HG03060 (cell line): ENCODE measurements at regions not wholly inside any gene's neighbourhood (a gene's known extent, or its start where the extent isn't known, plus 50 kb on each side); places are given as distances from the start of the nearest gene placed in this dataset.

Source experiments
- ATAC-seq: cut with Tn5 transposase; IDR thresholded peaks from one replicate; pipeline ENCODE4 v1.9.1; 2021; ENCODE audit warnings: low read depth, moderate number of reproducible peaks; ENCODE audit not compliant: unreplicated experiment

- no peak for ATAC-seq
These were observed 1259.5 kb downstream of the TBC1D22A start for GRCh38 chr22:48021991-48022401.

- ATAC-seq = no peak
These were observed 1255.9 kb downstream of the TBC1D22A start for GRCh38 chr22:48018346-48018745.

- no peak for ATAC-seq
These were observed 1253.3 kb downstream of the TBC1D22A start for GRCh38 chr22:48015701-48016100.

GRCh38 chr22:48004936-48005335 lies 1242.5 kb downstream of the TBC1D22A start:
- no peak for ATAC-seq

GRCh38 chr22:48004038-48004437 lies 1241.6 kb downstream of the TBC1D22A start:
- no peak for ATAC-seq

- no peak for ATAC-seq
These were observed 1238.7 kb downstream of the TBC1D22A start for GRCh38 chr22:48001101-48001500.

- ATAC-seq = no peak
These were observed 1235.2 kb downstream of the TBC1D22A start for GRCh38 chr22:47997612-47998011.

GRCh38 chr22:47997052-47997590 lies 1234.7 kb downstream of the TBC1D22A start:
- ATAC-seq = no peak

- ATAC-seq = no peak
These were observed 1234.0 kb downstream of the TBC1D22A start for GRCh38 chr22:47996446-47996857.

- no peak for ATAC-seq
These were observed 1233.3 kb downstream of the TBC1D22A start for GRCh38 chr22:47995718-47996117.

- no peak for ATAC-seq
These were observed 1232.8 kb downstream of the TBC1D22A start for GRCh38 chr22:47995264-47995627.

GRCh38 chr22:47994601-47995263 lies 1232.3 kb downstream of the TBC1D22A start:
- ATAC-seq = no peak

GRCh38 chr22:47994045-47994444 lies 1231.6 kb downstream of the TBC1D22A start:
- no peak for ATAC-seq

GRCh38 chr22:47990481-47990880 lies 1228.0 kb downstream of the TBC1D22A start:
- no peak for ATAC-seq

GRCh38 chr22:47987885-47988515 lies 1225.5 kb downstream of the TBC1D22A start:
- ATAC-seq = no peak

GRCh38 chr22:47976219-47976618 lies 1213.8 kb downstream of the TBC1D22A start:
- no peak for ATAC-seq

- ATAC-seq = no peak
These were observed 1205.4 kb downstream of the TBC1D22A start for GRCh38 chr22:47967831-47968230.

- no peak for ATAC-seq
These were observed 1203.9 kb downstream of the TBC1D22A start for GRCh38 chr22:47966316-47966715.

GRCh38 chr22:47965896-47966295 lies 1203.4 kb downstream of the TBC1D22A start:
- no peak for ATAC-seq

- no peak for ATAC-seq
These were observed 1202.6 kb downstream of the TBC1D22A start for GRCh38 chr22:47965066-47965465.

GRCh38 chr22:47963660-47964059 lies 1201.2 kb downstream of the TBC1D22A start:
- no peak for ATAC-seq

- ATAC-seq = no peak
These were observed 1195.2 kb downstream of the TBC1D22A start for GRCh38 chr22:47957649-47958048.
